Endothelial cell of umbilical vein (primary cell): ENCODE measurements at regions not wholly inside any gene's neighbourhood (a gene's known extent, or its start where the extent isn't known, plus 50 kb on each side); places are given as distances from the start of the nearest gene placed in this dataset.

Experiments used
- BruUV-seq: library from RNA; stranded (reverse); fragments of 400-500 nt; replicated peaks from 2 replicates; lab custom pipeline; 2021; lab: Mats Ljungman, UMichigan
- CTCF ChIA-PET: fragments of 300-600, 350-600 bp; sonication (Branson Sonifier 250); formaldehyde crosslinking; loops from one replicate; lab custom pipeline; 2021; ENCODE audit warnings: antibody characterized with exemption, inconsistent platforms; lab: Charles Lee
- POLR2A ChIA-PET: fragments of 300-600, 350-600 bp; sonication (Branson Sonifier 250); formaldehyde crosslinking; loops from one replicate; lab custom pipeline; 2021; ENCODE audit warnings: antibody characterized with exemption, inconsistent platforms; lab: Charles Lee
- DNase-seq: peaks from one replicate; pipeline ENCODE4 v3.0.0-alpha.2; 2011; ENCODE audit warnings: low read depth, low spot score
- FAIRE-seq: peaks from 2 replicates; lab custom pipeline; 2011; peaks lifted over from hg19 to GRCh38; lab: Jason Lieb, UNC
- H2AFZ ChIP-seq: 2 replicates; pipeline ENCODE4 v1.6.0; 2012; ENCODE audit warnings: low read depth, low read length, control low read depth, inconsistent platforms
- H3K27ac ChIP-seq: 2 replicates; pipeline ENCODE4 v1.5.1; 2011; ENCODE audit warnings: low read depth, mild to moderate bottlenecking, control low read depth, low read length, moderate library complexity; ENCODE audit not compliant: insufficient read depth
- H3K27me3 ChIP-seq, 2 experiments: 2 replicates each; pipeline versions ENCODE4 v1.6.0 to v1.6.1; 2011; ENCODE audit warnings: low read length in 2 of 2, mixed read lengths in 1 of 2; ENCODE audit not compliant: control insufficient read depth in 2 of 2, insufficient read depth in 2 of 2
- H3K36me3 ChIP-seq, 2 experiments: 2 replicates in 1 of 2; 3 replicates in 1 of 2; pipeline ENCODE4 v1.5.1; 2011; ENCODE audit warnings: low read length in 2 of 2, mild to moderate bottlenecking in 1 of 2, moderate library complexity in 1 of 2; ENCODE audit not compliant: control insufficient read depth in 2 of 2, insufficient read depth in 2 of 2; ENCODE audit errors: extremely low read depth in 1 of 2
- H3K4me1 ChIP-seq: 3 replicates; pipeline ENCODE4 v1.5.1; 2011; ENCODE audit warnings: mild to moderate bottlenecking, low read length; ENCODE audit not compliant: control insufficient read depth, insufficient read depth; ENCODE audit errors: extremely low read depth
- H3K4me2 ChIP-seq: 2 replicates; pipeline ENCODE4 v1.6.1; 2011; ENCODE audit warnings: low read length, control low read depth, mixed read lengths; ENCODE audit not compliant: insufficient read depth
- H3K4me3 ChIP-seq, 3 experiments: fragments of 200-600 bp in 1 of 3; sonication (generic), shearing (Covaris generic) in 1 of 3; replicated peaks in 1 of 3; 2 replicates each; pipeline ENCODE4 v1.5.1; 2011 to 2016; ENCODE audit warnings: control low read depth in 3 of 3, low read length in 3 of 3, mild to moderate bottlenecking in 2 of 3, inconsistent platforms in 1 of 3, low read depth in 1 of 3, moderate library complexity in 1 of 3; ENCODE audit not compliant: insufficient read depth in 1 of 3
- H3K79me2 ChIP-seq: 2 replicates; pipeline ENCODE4 v1.6.0; 2012; ENCODE audit warnings: low read length, inconsistent platforms; ENCODE audit not compliant: control insufficient read depth, insufficient read depth
- H3K9ac ChIP-seq: replicated peaks from 2 replicates; pipeline ENCODE3; 2011; ENCODE audit warnings: low read length, control low read depth; ENCODE audit not compliant: insufficient read depth; ENCODE audit errors: extremely low read depth
- H3K9me1 ChIP-seq: replicated peaks from 3 replicates; pipeline ENCODE4 v1.6.0; 2011; ENCODE audit warnings: mild to moderate bottlenecking, low read length; ENCODE audit not compliant: control insufficient read depth, insufficient read depth; ENCODE audit errors: extremely low read depth
- H3K9me3 ChIP-seq: replicated peaks from 2 replicates; pipeline ENCODE4 v1.5.1; 2012; ENCODE audit warnings: low read length, inconsistent platforms; ENCODE audit not compliant: control insufficient read depth, insufficient read depth
- H4K20me1 ChIP-seq: replicated peaks from 2 replicates; pipeline ENCODE3; 2011; ENCODE audit warnings: mild to moderate bottlenecking, low read length; ENCODE audit not compliant: control insufficient read depth, insufficient read depth; ENCODE audit errors: extremely low read depth
- EZH2 ChIP-seq: IDR thresholded peaks from 2 replicates; pipeline ENCODE4 v1.6.1; 2012; ENCODE audit warnings: borderline replicate concordance, low read depth, mild to moderate bottlenecking, moderate library complexity, low read length, inconsistent platforms; ENCODE audit not compliant: severe bottlenecking
- FOS ChIP-seq: IDR thresholded peaks from 2 replicates; pipeline ENCODE4 v1.6.1; 2011; ENCODE audit warnings: mild to moderate bottlenecking, low read length, moderate library complexity, borderline replicate concordance; ENCODE audit not compliant: insufficient read depth
- GATA2 ChIP-seq: IDR thresholded peaks from 2 replicates; pipeline ENCODE4 v1.7.0; 2011; ENCODE audit warnings: low read depth, mild to moderate bottlenecking, moderate library complexity, mixed read lengths, low read length; ENCODE audit not compliant: insufficient read length, insufficient read depth
- JUN ChIP-seq: IDR thresholded peaks from 2 replicates; pipeline ENCODE4 v1.6.1; 2011; ENCODE audit warnings: borderline replicate concordance, low read depth; ENCODE audit not compliant: insufficient read length, insufficient read depth
- POLR2A ChIP-seq: IDR thresholded peaks from 2 replicates; pipeline ENCODE4 v1.6.1; 2012; ENCODE audit warnings: low read depth, mild to moderate bottlenecking, control low read depth, low read length
- POLR2AphosphoS5 ChIP-seq: IDR thresholded peaks from 2 replicates; pipeline ENCODE4 v1.6.1; 2012; ENCODE audit warnings: low read depth, mild to moderate bottlenecking, control low read depth, low read length, moderate library complexity; ENCODE audit not compliant: insufficient read depth
- dilution Hi-C: fragments of 300-500 bp; cut with MboI; formaldehyde crosslinking; loops from one replicate; pipeline ENCODE4 v1.15.0; 2019; ENCODE audit warnings: low sequenced_read_pairs; ENCODE audit not compliant: extremely low pct_ligation_motif_present
- intact Hi-C: fragments of 100-400 bp; cut with micrococcal nuclease; formaldehyde crosslinking; loops from one replicate; pipeline ENCODE4 v1.10.0; 2022
- TF ChIP-seq, protein P1 (sequence below), 2 donors: IDR thresholded peaks; 1 replicate in 1 of 2; 2 replicates in 1 of 2; pipeline ENCODE4 v1.5.1; 2011; ENCODE audit warnings: low read length in 2 of 2, mild to moderate bottlenecking in 2 of 2, moderate library complexity in 2 of 2, control low read depth in 1 of 2, inconsistent platforms in 1 of 2, low read depth in 1 of 2; ENCODE audit not compliant: insufficient read depth in 1 of 2; ENCODE audit errors: extremely low read depth in 1 of 2
- TF ChIP-seq, protein P2 (sequence below): IDR thresholded peaks from 2 replicates; pipeline ENCODE4 v1.6.1; 2011; ENCODE audit not compliant: insufficient read depth, insufficient read length

DNA sequence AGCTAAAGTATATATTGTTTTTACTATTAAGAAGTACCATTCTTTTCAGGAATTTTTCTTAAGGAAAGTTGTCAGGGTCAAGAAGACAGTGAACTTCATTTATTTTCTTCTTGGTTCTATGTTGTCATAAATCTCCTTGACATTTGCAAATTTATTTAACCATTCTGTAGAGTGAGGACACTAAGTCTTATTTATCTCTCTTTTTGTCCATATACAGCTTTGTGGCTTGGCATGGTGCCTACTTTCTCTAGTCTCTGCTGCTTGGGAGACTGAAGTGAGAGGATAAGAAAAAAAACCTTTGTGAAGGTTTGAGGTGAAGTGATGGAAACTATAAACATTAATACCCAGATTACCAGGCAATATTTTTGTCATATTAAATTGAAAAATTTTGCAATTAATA is 1389.4 kb downstream of the SUCLG1 start:
- dilution Hi-C loops (no loop called here), intact Hi-C loops (loop anchor here (2.0 kb wide), 1 partner anchor 13 kb away; no protein-coding TSS in a partner anchor)
- H4K20me1 ChIP-seq: no peaks in the 10 kb centered on the region
- H3K9me3 ChIP-seq: no peaks in the 10 kb centered on the region
- no peak for TF ChIP-seq JUN
- TF ChIP-seq, protein P1, sequence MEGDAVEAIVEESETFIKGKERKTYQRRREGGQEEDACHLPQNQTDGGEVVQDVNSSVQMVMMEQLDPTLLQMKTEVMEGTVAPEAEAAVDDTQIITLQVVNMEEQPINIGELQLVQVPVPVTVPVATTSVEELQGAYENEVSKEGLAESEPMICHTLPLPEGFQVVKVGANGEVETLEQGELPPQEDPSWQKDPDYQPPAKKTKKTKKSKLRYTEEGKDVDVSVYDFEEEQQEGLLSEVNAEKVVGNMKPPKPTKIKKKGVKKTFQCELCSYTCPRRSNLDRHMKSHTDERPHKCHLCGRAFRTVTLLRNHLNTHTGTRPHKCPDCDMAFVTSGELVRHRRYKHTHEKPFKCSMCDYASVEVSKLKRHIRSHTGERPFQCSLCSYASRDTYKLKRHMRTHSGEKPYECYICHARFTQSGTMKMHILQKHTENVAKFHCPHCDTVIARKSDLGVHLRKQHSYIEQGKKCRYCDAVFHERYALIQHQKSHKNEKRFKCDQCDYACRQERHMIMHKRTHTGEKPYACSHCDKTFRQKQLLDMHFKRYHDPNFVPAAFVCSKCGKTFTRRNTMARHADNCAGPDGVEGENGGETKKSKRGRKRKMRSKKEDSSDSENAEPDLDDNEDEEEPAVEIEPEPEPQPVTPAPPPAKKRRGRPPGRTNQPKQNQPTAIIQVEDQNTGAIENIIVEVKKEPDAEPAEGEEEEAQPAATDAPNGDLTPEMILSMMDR (IDR thresholded peaks at IDR 0.05; ENCODE audit: extremely low read depth in 1 of 2, insufficient read depth in 1 of 2, low read depth in 1 of 2, low read length in 2 of 2): no peak
- TF ChIP-seq POLR2A: no peak
- TF ChIP-seq, protein P2, sequence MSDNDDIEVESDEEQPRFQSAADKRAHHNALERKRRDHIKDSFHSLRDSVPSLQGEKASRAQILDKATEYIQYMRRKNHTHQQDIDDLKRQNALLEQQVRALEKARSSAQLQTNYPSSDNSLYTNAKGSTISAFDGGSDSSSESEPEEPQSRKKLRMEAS: no peak
- no peak for TF ChIP-seq GATA2
- no peak for TF ChIP-seq POLR2AphosphoS5
- no peak for TF ChIP-seq EZH2
- TF ChIP-seq FOS: no peak
- H3K27ac ChIP-seq: no peak overlapping the region
- no TSS peak for BruUV-seq
- H3K9ac ChIP-seq: no peak overlapping the region
- H3K4me1 ChIP-seq: peaks cover 5% of the 10 kb centered on the region
- no peak overlapping the region for H2AFZ ChIP-seq
- DNase-seq (peak; percentile 58), FAIRE-seq (no peak)
- no peaks in the 10 kb centered on the region for H3K9me1 ChIP-seq
- no peak overlapping the region for H3K4me2 ChIP-seq
- ChIA-PET CTCF (interaction anchor here (1.6 to 2.6 kb wide), 4 partner anchors 12 to 127 kb away, joined by 4 to 12 read pairs (median 6); no protein-coding TSS in a partner anchor), POLR2A (interaction anchor here (2.1 kb wide), 1 partner anchor 12 kb away, joined by 5 read pairs; no protein-coding TSS in a partner anchor)
- H3K79me2 ChIP-seq: no peaks in the 10 kb centered on the region
- no peaks in the 10 kb centered on the region for H3K27me3 ChIP-seq
- H3K36me3 ChIP-seq: no peaks in the 10 kb centered on the region
- H3K4me3 ChIP-seq: no peak overlapping the region
